GM19468 (cell line): ENCODE measurements at regions not wholly inside any gene's neighbourhood (a gene's known extent, or its start where the extent isn't known, plus 50 kb on each side); places are given as distances from the start of the nearest gene placed in this dataset.
"Not testable (repeated sequence)": the region's sequence is repeated elsewhere in the genome, so short reads cannot be mapped to it uniquely, and the experiment has no call there.

ENCODE experiments used
- ATAC-seq: cut with Tn5 transposase; IDR thresholded peaks from one replicate; pipeline ENCODE4 v1.9.1; 2021; ENCODE audit warnings: mild to moderate bottlenecking, moderate library complexity, moderate number of reproducible peaks; ENCODE audit not compliant: unreplicated experiment; ENCODE audit errors: extremely low read depth

GRCh38 chr4:184962125-184962638, 56.1 kb upstream of the HELT start:
- no peak for ATAC-seq

- not testable (repeated sequence) for ATAC-seq
These were observed 52.9 kb upstream of the HELT start for GRCh38 chr4:184965230-184966050.

GRCh38 chr4:184966051-184966691, 52.1 kb upstream of the HELT start:
- not testable (repeated sequence) for ATAC-seq

- not testable (repeated sequence) for ATAC-seq
These were observed 50.6 kb upstream of the HELT start for GRCh38 chr4:184967699-184968098.

- no peak for ATAC-seq
These were observed 49.9 kb upstream of the HELT start for GRCh38 chr4:184968366-184968765.
